Bronchial epithelial cell (primary cell): ENCODE measurements at regions not wholly inside any gene's neighbourhood (a gene's known extent, or its start where the extent isn't known, plus 50 kb on each side); places are given as distances from the start of the nearest gene placed in this dataset.

Experiments used
- DNase-seq: peaks from one replicate; pipeline ENCODE4 v3.0.0-alpha.2; 2010; ENCODE audit warnings: low read depth
- FAIRE-seq: peaks from 2 replicates; lab custom pipeline; 2011; peaks lifted over from hg19 to GRCh38; lab: Jason Lieb, UNC
- H3K27me3 ChIP-seq: 2 replicates; pipeline ENCODE4 v1.5.1; 2011; ENCODE audit warnings: low read length; ENCODE audit not compliant: control insufficient read depth, insufficient read depth
- H3K36me3 ChIP-seq: 2 replicates; pipeline ENCODE4 v1.5.1; 2011; ENCODE audit warnings: low read length; ENCODE audit not compliant: control insufficient read depth, insufficient read depth
- H3K4me3 ChIP-seq: 2 replicates; pipeline ENCODE4 v1.5.1; 2011; ENCODE audit warnings: mild to moderate bottlenecking, low read depth, low read length, control low read depth
- TF ChIP-seq, protein P1 (sequence below): IDR thresholded peaks from 2 replicates; pipeline ENCODE4 v1.5.1; 2011; ENCODE audit warnings: mild to moderate bottlenecking, moderate library complexity, low read length, control low read depth, inconsistent platforms; ENCODE audit not compliant: insufficient read depth, severe bottlenecking

DNA sequence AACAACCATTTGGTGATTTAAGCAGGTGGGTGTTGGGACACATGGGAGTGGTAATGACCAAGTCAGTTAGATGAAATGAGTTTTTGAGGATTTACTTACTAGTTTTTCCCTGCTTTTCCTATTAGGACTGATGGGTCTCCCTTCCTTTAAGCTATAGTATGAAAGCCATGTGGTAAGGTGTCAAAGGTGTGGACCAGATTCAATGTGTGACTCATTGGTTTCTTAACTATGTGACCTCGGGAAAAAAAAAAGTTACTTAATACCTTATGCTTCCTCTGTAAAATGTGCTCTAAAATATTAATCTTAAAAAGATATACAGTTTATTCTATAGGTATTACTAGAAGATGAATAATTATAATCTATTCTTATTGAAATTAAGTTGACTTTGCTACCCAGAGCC lies 93.7 kb downstream of the DUSP10 start:
- DNase-seq (peak; percentile 61), FAIRE-seq (peak; percentile 55)
- TF ChIP-seq, protein P1, sequence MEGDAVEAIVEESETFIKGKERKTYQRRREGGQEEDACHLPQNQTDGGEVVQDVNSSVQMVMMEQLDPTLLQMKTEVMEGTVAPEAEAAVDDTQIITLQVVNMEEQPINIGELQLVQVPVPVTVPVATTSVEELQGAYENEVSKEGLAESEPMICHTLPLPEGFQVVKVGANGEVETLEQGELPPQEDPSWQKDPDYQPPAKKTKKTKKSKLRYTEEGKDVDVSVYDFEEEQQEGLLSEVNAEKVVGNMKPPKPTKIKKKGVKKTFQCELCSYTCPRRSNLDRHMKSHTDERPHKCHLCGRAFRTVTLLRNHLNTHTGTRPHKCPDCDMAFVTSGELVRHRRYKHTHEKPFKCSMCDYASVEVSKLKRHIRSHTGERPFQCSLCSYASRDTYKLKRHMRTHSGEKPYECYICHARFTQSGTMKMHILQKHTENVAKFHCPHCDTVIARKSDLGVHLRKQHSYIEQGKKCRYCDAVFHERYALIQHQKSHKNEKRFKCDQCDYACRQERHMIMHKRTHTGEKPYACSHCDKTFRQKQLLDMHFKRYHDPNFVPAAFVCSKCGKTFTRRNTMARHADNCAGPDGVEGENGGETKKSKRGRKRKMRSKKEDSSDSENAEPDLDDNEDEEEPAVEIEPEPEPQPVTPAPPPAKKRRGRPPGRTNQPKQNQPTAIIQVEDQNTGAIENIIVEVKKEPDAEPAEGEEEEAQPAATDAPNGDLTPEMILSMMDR, result no peak

More for the DNA sequence above, 93.7 kb downstream of the DUSP10 start:
- Histone ChIP-seq H3K27me3 (no peaks in the 10 kb centered on the region), H3K4me3 (no peak overlapping the region), H3K36me3 (no peaks in the 10 kb centered on the region)
